PFSK-1 (cell line): ENCODE measurements at regions not wholly inside any gene's neighbourhood (a gene's known extent, or its start where the extent isn't known, plus 50 kb on each side); places are given as distances from the start of the nearest gene placed in this dataset.

Experiments
- POLR2AphosphoS5 ChIP-seq: IDR thresholded peaks from 2 replicates; pipeline ENCODE4 v1.6.1; 2012; ENCODE audit warnings: low read depth, mild to moderate bottlenecking, control low read depth, low read length, moderate library complexity
- TAF1 ChIP-seq: IDR thresholded peaks from 2 replicates; pipeline ENCODE4 v1.6.1; 2012; ENCODE audit warnings: low read length, control low read depth, borderline replicate concordance; ENCODE audit not compliant: insufficient read depth

- TF ChIP-seq POLR2AphosphoS5: no peak
- TF ChIP-seq TAF1: no peak
Measured at GRCh38 chr17:64741038-64741641, 79.0 kb upstream of the SMURF2 start.
